Hypothalamus (tissue), 51 donors: ENCODE measurements at regions not wholly inside any gene's neighbourhood (a gene's known extent, or its start where the extent isn't known, plus 50 kb on each side); places are given as distances from the start of the nearest gene placed in this dataset.

Experiments used
- DNase-seq, 51 donors: peaks; one replicate each; lab custom pipeline; 2025; lab: John Stamatoyannopoulos, UW

DNA sequence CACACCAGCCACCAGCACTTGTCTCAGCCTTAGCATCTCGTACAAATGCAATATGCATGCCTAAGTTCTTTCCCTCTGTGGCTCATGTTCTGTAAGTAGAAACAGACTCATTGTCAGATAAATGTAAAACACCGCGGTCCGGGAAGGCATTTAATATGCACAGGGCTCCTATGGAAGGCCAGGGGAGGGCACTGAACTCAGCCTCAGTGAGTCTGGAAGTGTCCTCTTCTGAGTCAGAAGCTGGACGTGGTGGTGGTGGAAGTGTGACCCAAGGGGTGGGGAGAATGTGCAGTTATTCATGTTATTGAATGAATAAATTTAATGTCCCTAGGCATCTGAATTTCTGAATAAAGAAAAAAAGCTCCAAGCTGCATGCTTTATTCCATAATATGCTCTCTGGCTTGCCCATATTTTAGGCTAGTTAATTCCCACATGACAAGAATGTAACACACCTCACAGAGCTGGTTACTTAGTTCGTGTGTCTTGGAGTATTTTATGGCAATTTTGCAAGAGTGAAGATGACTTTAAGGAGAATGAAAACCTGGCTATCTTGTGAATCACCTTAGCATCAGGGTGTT lies 193.1 kb upstream of the GATB start:
- no peak for DNase-seq

DNA sequence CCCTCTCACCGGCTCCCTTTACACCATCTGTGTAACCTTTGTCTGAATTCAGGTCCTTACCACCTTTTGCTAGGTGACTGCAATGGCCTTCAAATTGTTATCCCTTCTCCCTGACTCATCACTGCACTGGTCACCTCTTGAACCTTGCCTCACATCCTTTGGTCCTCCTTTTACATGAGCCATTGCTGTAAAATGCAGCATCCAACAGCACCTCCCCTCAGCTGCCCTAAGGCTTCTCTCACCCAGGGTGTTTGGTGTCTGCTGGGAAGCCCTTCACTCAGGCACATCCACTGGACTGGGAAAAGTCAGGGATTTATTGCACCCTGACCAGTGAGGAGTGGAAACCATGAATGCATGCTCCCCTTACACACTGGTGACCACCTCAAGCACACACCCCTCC lies 192.5 kb upstream of the GATB start:
- no peak for DNase-seq

DNA sequence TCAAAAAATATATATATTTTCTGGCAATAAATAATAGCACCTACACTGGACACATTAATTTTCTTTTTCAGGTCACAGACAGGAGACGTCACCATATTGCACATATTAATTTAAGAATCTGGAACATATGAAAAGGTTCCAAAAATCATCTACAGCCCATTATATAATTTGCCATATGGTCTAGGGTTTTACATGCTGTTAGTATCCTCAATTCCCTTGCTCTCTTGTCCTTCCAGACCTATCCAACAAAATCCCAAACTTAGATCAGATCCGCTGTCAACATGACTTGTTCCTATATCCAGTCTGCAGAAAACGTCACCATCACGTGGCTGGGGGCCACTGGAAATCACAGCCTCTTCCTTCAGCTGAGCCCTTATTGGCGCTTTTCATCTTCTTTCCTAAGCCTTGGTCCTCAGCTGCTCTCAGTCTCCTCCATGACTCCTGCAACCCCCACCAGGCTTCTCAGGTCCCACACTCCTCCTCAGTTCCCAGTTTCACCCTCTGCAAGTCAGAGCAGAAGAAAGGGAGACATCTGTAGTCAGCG lies 192.0 kb upstream of the GATB start:
- peak in 1 of 51 donors; percentile 17 for DNase-seq

DNA sequence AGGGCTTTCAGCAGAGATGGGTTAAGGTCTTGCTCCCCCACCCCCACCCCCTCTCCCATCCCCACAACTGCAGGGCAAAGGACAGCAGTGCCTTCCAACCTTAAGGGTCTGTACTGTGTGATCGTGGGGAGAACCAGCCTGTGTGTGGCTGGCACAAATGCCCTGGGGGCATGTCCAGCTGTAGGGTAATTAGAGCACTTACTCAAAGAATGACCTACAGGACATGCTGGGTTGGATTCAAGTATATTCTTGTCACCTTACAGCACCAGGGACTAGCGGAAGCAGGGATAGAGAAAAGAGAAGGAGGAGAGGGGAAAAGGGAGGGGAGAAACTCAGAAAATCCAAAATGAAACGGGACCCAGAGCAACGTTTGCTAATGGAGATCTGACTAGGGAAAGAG lies 191.3 kb upstream of the GATB start:
- no peak for DNase-seq

DNA sequence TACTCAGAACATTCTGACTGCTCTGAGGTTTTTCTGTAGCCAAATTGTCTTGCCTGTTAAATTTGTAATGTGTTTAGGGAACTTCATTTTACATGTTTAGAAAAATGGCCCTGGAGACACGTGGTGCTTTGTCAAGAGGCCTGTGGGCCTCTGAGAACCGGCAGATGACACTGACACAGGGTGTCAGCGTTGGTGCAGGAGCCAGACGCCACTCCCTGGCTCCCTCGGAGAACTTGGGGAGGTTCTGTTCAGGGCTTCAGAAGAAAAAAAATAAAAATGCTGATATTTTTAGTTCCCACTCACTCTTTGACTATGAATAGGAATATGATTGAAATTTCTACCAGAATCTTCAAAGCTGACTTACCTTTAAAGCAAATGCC lies 190.9 kb upstream of the GATB start:
- no peak for DNase-seq

DNA sequence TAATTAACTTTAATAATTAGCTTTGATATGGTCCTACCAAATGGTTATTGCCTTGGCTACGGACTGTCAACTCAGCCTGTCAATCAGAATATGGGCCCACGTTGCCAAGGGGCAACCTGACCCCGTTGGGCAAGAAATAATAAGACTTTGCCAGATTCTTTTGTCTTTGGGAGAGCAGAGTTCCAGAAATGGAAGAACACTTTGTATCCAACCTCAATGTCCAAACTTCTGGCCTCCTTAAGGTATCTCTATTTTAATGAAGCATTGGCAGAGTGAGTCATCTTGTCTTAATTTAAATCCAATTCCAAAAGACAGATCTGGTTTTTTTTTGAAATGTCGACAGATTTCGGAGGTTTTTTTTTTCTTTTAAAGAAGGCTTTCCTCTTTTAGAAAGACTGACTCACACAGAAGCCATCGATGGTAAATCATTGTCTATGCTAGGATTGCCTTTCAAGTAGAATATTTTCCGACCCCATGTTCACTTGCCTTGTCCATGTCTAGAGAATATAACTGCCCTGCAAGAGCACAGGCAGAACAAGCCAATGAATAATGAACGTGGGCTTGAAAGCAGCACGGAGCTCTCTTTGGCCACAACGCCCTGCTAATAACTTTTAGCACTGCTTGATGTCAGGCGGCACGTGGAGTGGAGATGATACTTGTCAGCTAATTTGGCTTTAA lies 190.3 kb upstream of the GATB start:
- DNase-seq: peak in 1 of 51 donors; percentile 1

DNA sequence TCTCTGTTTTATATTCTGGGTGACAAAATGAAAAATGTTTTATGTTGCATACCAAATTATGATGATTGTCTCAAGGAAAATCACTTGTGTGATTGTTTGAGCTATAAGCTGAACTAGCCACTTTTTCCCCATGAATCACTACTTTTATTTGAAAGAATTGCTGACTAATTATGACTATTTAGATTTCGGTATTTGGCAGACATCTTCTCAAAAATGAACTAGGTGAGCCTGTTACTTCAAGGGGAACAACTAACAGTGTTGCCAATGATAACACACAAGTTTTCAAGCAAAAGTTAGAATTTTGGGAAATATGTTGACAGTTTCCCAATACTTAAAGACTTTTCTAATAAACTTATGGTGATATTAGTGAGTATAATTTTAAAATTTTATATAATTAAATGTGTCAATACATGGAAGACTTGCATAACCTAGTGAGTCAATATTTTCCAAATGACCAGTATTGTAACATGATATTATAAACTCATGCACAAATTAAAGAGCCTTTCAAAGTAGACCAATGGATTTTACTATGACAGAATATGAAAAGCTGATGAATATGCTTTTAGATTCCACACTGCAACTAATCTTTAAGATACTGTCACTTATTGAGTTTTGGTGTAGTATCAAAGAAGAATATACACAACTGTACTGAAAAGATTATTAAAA lies 187.7 kb upstream of the GATB start:
- DNase-seq: no peak

DNA sequence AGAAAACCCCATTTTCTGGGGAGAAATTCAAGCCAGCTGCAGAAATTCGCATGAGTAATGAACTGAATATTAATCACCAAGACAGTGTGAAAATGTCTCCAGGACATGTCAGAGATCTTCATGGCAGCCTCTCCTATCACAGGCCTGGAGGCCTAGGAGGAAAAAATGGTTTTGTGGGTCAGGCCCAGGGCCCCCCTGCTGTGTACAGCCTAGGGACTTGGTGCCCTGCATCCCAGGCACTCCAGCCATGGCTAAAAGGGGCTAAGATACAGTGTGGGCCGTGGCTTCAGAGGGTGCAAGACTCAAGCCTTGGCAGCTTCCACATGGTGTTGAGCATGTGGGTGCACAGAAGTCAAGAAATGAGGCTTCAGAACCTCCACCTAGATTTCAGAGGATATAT lies 185.9 kb upstream of the GATB start:
- no peak for DNase-seq

DNA sequence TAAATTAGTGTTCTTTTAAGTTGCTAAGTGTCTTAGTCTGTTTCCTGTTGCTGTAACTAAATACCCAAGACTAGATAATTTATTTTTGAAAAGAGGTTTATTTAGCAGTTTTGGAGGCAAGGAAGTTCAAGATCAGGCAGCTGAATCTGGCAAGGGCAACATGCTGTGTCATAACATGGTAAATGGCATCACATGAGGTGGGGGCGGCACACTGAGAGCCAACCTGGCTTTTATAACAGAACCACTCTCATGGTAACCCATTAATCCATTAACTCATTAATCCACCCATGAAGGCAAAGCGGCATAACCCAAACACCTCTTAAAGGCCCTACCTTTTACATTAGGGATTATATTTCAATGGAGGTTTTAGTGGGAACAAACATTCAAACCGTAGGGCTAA lies 182.2 kb upstream of the GATB start:
- DNase-seq: no peak

DNA sequence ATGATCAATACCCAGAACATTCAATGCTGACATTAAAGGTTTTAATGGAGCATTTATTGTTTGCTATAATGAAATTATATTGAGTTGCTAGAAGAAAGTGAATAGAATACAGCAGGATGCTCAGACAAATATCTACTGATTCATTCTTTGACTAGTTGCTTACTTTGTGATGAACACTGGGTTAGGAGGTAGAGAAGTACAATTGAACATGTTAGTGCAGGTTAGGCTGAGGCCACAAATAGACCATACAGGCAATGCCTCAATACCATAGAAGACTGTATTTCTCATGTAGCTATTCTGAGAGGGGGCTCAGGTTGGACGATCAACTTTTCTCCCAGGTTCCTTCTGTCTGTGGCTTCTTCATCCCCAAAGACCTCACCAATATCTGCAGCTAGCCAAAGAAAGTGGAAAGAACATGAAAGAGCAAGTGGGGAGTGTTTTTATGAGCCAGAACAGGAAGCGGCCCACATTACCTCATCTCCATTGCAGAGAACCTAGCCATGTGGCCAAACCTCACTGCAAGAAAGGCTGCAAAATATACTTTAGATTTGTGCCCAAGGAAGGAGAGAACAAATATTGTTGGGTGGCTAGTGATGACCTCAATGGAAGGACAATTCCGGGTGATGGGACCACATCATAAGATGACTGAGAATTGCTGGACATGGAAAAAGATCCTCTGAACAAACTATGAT lies 180.3 kb upstream of the GATB start:
- DNase-seq: no peak

DNA sequence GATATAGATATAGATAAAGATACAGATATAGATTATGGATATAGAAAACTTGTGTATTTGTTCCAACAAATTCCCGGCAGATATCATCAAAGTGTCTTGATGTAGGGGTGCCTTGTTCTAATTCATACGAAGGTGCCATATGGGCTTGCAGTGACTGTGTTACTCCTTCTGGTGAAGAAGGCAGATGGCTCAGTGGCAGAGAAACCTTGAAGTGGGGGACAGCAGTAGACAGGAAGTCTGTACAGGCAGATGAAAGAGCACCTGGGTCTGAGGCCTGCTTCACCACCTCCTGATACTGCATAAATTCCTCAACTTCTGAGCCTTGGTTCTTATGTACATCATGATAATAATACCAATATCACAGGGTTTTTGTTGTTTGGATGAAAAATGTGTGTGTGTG lies 179.5 kb upstream of the GATB start:
- no peak for DNase-seq

DNA sequence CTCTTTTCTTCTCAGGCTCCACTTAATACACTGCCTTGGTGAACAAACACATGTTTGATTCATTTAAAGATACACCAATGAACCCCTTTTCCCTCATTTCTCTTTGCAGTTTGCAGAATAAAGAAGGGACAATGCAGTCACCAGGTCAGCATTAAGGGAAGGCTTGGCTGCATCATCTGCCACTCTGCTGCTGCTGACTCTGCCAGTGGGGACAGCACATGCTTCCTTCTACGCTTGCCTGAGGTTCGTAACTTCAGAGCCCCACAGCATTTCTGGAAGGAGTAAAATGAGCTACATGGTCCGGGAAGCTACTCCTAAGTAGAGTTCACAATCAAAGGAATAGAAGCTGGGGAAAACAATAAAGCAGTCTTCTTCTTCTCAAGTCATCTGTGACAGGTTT lies 178.9 kb upstream of the GATB start:
- no peak for DNase-seq

DNA sequence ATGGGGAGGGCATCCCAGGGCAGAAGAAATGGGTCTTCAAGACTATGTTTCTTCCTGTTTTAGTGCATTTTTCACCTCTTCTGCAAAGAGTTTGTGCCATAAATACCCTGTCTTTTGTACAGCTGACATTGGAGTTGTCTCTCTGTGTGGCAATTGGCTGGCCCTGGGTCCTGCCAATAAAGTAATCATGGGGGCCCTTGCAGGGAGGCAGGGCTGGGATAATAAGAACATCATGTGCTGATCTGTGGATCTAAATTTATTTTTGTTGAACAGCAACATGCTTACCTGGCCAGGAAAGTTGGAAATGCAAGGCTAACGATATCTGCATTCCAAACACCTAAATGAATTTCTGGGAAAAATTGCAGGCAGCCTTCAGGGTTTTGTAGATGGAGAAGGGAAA lies 174.6 kb upstream of the GATB start:
- DNase-seq: no peak

DNA sequence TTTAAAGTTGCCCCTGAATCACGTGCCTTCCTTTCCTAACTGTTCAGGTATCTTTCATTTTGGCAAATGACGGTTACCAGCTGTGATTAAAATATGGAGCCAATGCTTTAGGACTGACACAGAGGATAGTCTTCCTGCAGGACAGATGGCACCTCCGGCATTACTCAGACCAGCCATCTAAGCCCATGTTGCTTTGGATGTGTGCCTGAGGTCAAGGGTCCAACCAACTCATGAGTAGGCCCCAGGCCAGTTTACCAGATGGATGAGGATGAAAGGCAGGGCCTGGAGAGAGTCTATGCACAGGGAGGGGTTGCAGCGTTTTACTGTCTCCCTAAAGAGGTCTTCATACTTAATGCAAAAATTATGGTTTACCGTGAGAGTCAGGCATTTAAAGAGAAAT lies 174.0 kb upstream of the GATB start:
- DNase-seq: no peak

DNA sequence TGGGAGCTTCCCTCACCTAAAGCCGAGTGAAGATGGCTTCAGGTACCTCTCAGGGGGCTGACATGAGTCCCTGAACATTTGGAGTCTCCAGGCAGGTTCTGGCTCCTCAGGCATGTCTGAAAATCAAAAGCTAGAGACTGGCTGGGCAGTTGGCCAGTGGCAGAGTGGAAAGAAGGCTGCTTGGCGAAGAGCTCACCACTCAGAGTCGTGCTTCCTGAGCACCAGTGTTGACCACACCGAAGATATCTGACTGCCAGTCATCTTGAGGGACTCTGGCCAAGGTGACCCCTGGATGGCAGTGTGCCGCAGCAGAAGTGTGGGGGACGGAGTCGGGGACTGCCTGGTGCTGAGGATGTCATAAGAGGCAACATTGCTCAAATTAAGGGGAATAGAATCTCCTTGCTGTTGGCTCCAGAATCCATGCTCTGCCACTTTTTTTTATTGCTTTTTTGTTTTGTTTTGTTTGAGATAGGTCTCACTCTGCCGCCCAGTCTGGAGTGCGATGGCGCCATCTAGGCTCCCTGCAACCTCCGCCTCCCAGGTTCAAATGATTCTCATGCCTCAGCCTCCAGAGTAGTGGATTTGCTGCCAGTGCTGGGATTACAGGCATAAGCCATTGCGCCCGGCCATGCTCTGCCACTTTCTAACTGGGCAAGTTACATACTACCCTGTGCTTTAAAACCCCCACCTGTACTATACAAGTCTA lies 172.5 kb upstream of the GATB start:
- DNase-seq: peak in 8 of 51 donors; percentile 2 to 12 (median 7)

DNA sequence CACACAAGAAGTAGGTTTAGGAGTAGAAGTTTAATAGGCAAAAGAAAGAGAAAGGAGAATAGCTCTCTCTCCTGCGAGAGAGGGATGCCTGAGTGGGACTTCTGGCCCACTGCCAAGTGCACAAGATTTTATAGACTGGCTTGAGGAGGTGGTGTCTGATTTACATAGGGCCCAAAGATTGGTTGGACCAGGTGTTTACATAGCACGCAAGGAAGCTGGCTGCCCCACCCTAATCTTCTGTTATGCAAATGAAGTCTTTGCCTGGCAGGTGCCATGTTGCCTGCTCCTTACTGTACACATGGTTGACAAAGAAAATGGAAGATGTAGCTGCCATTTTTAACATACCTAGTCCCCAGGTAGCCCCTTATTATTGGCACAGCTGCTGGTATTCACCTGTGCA lies 170.8 kb upstream of the GATB start:
- DNase-seq: no peak

DNA sequence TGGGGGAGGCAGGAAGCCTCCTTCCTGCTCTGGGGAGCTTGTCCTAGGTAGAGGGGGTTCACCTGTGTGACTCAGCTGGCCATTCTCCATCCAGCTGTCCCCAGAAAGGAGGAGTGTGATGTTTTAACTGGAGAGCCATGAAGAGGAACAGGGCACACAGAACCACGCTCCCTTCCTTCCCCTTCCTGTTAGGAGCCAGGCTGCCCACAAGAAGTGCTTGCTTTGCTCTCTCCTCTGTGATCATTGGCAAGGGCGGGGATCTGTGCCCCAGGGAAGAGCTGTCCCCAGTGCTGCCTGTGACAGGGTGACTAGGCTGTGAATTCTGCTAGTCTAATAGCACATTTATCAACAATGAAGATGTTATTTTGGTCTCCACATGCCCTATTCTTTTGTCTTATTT lies 169.6 kb upstream of the GATB start:
- DNase-seq: no peak

DNA sequence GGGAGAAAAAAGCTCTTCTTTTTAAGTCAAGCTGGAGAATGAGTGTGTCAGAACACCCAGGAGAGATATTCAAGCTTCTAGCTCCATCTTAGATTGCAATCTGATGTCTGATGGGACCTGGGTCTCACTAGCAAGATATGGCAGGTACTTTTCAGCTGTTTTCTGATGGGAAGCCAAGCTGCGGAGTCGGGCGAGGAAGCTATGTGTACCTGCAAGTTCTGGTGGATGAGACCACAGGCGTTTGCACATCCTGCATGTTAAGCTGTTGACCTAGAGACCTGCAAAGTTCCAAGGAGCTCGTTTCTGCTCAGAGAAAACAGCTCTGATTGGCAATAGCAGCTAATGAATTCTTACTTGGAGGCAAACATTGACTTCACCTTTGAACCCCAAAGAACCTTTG lies 167.3 kb upstream of the GATB start:
- no peak for DNase-seq

DNA sequence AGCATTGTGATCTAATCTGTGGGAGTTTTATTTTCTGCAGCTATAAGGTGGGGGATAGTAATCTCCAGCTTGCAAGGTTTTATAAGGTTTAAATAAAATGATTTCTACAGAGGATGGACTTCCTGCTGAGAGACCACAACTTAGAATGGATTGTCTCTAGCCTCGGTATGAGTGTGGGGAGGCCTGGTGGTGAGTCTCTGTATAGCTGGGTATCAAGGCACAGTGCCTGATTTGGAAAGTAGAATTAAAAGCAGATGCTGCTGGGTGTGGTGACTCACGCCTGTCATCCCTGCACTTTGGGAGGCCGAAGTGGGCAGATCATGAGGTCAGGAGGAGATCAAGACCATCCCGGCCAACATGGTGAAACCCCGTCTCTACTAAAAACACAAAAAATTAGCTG lies 162.0 kb upstream of the GATB start:
- DNase-seq: no peak

DNA sequence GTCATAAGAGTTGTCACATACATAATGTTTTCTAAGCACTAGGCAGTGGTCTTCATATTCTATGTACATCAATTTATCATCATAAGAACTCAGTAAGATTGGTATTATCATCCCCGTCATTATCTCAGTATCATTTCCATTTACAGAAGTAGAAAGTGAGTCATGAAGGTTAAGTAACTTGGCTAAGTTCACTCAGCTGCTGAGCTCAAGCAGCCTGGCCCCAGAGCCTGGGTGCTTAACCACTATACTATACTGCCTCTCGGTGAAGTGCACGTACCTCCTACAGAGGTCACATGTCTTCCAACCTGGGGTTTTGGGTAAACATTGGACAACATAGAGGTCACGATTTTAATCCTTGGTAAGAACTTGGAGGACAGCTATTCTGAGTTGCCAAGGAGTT lies 161.5 kb upstream of the GATB start:
- DNase-seq: no peak

DNA sequence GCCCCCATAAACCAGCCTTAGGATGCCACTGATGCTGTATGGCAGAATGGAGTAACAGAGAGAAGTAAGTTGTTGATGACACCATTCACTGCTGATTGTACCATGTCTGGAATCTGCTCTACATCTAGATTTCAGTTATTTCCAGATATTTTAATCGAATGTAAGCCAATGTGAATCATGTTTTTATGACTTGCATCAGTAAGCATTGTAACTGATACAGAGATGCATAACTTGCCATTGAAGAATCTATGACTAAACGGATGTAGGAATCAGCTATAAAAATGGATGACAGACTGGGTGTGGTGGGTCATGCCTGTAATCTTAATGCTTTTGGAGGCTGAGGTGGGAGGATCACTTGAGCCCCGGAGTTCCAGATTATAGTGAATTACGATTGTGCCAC lies 161.0 kb upstream of the GATB start:
- no peak for DNase-seq
